HG03175 (cell line): ENCODE measurements at regions not wholly inside any gene's neighbourhood (a gene's known extent, or its start where the extent isn't known, plus 50 kb on each side); places are given as distances from the start of the nearest gene placed in this dataset.
A peak's percentile ranks its signal among the peaks of the same experiment; 100 is the strongest.
"Not testable (repeated sequence)": the region's sequence is repeated elsewhere in the genome, so short reads cannot be mapped to it uniquely, and the experiment has no call there.

Source experiments
- ATAC-seq: cut with Tn5 transposase; IDR thresholded peaks from one replicate; pipeline ENCODE4 v1.9.1; 2021; ENCODE audit warnings: mild to moderate bottlenecking, moderate library complexity; ENCODE audit not compliant: unreplicated experiment

- no peak for ATAC-seq
These were observed 51.4 kb downstream of the SLC41A2 start for GRCh38 chr12:104906695-104907094.

- not testable (repeated sequence) for ATAC-seq
These were observed 52.6 kb downstream of the SLC41A2 start for GRCh38 chr12:104905446-104905845.

- ATAC-seq, result no peak
These were observed 54.3 kb downstream of the SLC41A2 start for GRCh38 chr12:104903648-104904423.

GRCh38 chr12:104902125-104902524 is 56.0 kb downstream of the SLC41A2 start:
- no peak for ATAC-seq

- ATAC-seq, result no peak
These were observed 61.4 kb downstream of the SLC41A2 start for GRCh38 chr12:104896710-104897109.

GRCh38 chr12:104896146-104896545 is 61.9 kb downstream of the SLC41A2 start:
- no peak for ATAC-seq

GRCh38 chr12:104895415-104895814 is 62.7 kb downstream of the SLC41A2 start:
- ATAC-seq, result no peak

- no peak for ATAC-seq
These were observed 67.5 kb downstream of the SLC41A2 start for GRCh38 chr12:104890476-104891096.

GRCh38 chr12:104889735-104890134 is 68.4 kb downstream of the SLC41A2 start:
- no peak for ATAC-seq

GRCh38 chr12:104888892-104889291 is 69.2 kb downstream of the SLC41A2 start:
- ATAC-seq, result no peak

GRCh38 chr12:104888481-104888880 is 69.6 kb downstream of the SLC41A2 start:
- no peak for ATAC-seq

- no peak for ATAC-seq
These were observed 70.6 kb downstream of the SLC41A2 start for GRCh38 chr12:104887452-104887851.

- ATAC-seq, result no peak
These were observed 71.4 kb downstream of the SLC41A2 start for GRCh38 chr12:104886418-104887401.

GRCh38 chr12:104878858-104879257 is 79.2 kb downstream of the SLC41A2 start:
- ATAC-seq, result not testable (repeated sequence)

- no peak for ATAC-seq
These were observed 80.9 kb downstream of the SLC41A2 start for GRCh38 chr12:104877103-104877705.

GRCh38 chr12:104873374-104873773 is 84.7 kb downstream of the SLC41A2 start:
- ATAC-seq, result no peak

GRCh38 chr12:104870797-104871196 is 87.3 kb downstream of the SLC41A2 start:
- ATAC-seq, result peak; percentile 52

GRCh38 chr12:104866291-104866690 is 91.8 kb downstream of the SLC41A2 start:
- no peak for ATAC-seq

- no peak for ATAC-seq
These were observed 93.0 kb downstream of the SLC41A2 start for GRCh38 chr12:104865080-104865479.

- ATAC-seq, result no peak
These were observed 93.4 kb downstream of the SLC41A2 start for GRCh38 chr12:104864668-104865067.
